DOHH2 (cell line): ENCODE measurements at regions not wholly inside any gene's neighbourhood (a gene's known extent, or its start where the extent isn't known, plus 50 kb on each side); places are given as distances from the start of the nearest gene placed in this dataset.

Experiments used
- H3F3A ChIP-seq: fragments of 200-600 bp; sonication (generic), shearing (Covaris generic); 2 replicates; pipeline ENCODE4 v1.6.0; 2016; ENCODE audit warnings: antibody characterized with exemption, mild to moderate bottlenecking; ENCODE audit not compliant: control insufficient read depth, insufficient read depth
- H3K27ac ChIP-seq: fragments of 200-600 bp; sonication (generic); 2 replicates; pipeline ENCODE4 v1.5.1; 2014; ENCODE audit warnings: low read depth, mild to moderate bottlenecking, low read length, moderate library complexity
- H3K27me3 ChIP-seq: fragments of 200-600 bp; sonication (generic); 2 replicates; pipeline ENCODE4 v1.6.1; 2014; ENCODE audit warnings: mild to moderate bottlenecking, low read length, mixed read lengths; ENCODE audit not compliant: control insufficient read depth
- H3K36me3 ChIP-seq: fragments of 200-600 bp; sonication (generic); 2 replicates; pipeline ENCODE4 v1.6.1; 2014; ENCODE audit warnings: mild to moderate bottlenecking, low read length, moderate library complexity, mixed read lengths; ENCODE audit not compliant: control insufficient read depth
- H3K4me1 ChIP-seq: fragments of 200-600 bp; sonication (generic); 2 replicates; pipeline ENCODE4 v1.6.1; 2014; ENCODE audit warnings: mild to moderate bottlenecking, low read length, mixed read lengths; ENCODE audit not compliant: control insufficient read depth
- H3K4me2 ChIP-seq: fragments of 200-600 bp; sonication (generic); 2 replicates; pipeline ENCODE4 v1.6.0; 2014; ENCODE audit warnings: mild to moderate bottlenecking, low read length, moderate library complexity
- H3K4me3 ChIP-seq: fragments of 200-600 bp; sonication (generic); 2 replicates; pipeline ENCODE4 v1.5.1; 2014; ENCODE audit warnings: mild to moderate bottlenecking, low read length, mixed read lengths
- H3K79me2 ChIP-seq: fragments of 200-600 bp; sonication (generic); 2 replicates; pipeline ENCODE4 v1.6.1; 2014; ENCODE audit warnings: mild to moderate bottlenecking, low read length, mixed read lengths; ENCODE audit not compliant: control insufficient read depth
- H3K9me2 ChIP-seq: fragments of 200-600 bp; sonication (generic); replicated peaks from 2 replicates; pipeline ENCODE4 v1.6.1; 2014; ENCODE audit warnings: mild to moderate bottlenecking, low read length, mixed read lengths; ENCODE audit not compliant: control insufficient read depth
- H3K9me3 ChIP-seq: fragments of 200-600 bp; sonication (generic); 2 replicates; pipeline ENCODE4 v1.6.1; 2014; ENCODE audit warnings: antibody characterized with exemption, low read length, mixed read lengths; ENCODE audit not compliant: control insufficient read depth, insufficient read depth
- H4K20me1 ChIP-seq: fragments of 200-600 bp; sonication (generic); 2 replicates; pipeline ENCODE4 v1.6.0; 2014; ENCODE audit warnings: low read depth, mild to moderate bottlenecking, antibody characterized with exemption, low read length, moderate library complexity; ENCODE audit not compliant: control insufficient read depth, insufficient read depth
- CTCF ChIP-seq: fragments of 200-600 bp; sonication (generic); IDR thresholded peaks from one replicate; pipeline ENCODE4 v1.5.1; 2014; ENCODE audit warnings: antibody characterized with exemption, mild to moderate bottlenecking, low read depth, low read length; ENCODE audit not compliant: poor library complexity, severe bottlenecking
- EZH2phosphoT487 ChIP-seq: fragments of 200-600 bp; sonication (generic); IDR thresholded peaks from 2 replicates; pipeline ENCODE4 v1.6.1; 2017; ENCODE audit warnings: borderline replicate concordance, mild to moderate bottlenecking, antibody characterized with exemption, low read length, moderate library complexity, mixed read lengths

DNA sequence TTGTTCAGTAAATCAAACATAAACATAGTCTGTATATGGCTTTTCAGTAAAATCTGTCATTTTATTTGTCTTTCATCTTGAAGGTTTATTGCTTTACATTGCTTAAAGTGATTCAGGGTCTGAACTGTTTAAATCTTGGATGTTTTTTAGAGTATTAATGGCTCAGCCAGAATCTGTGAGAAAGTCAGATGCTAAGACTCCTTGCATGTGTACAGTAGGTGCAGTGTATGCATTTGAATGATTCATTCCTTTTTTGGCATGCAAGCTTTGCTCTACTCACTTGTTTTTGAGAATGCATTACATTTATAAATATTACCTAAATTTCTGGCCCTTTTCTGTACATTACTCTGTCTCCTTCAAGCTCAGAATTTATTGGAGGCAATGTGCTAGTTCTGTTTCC, 271.0 kb upstream of the RIOK2 start:
- Histone ChIP-seq H3K79me2 (no peaks in the 10 kb centered on the region), H3K4me3 (no peak overlapping the region), H3K9me3 (no peaks in the 10 kb centered on the region), H3K27ac (no peak overlapping the region), H3K27me3 (no peaks in the 10 kb centered on the region), H3K4me1 (no peaks in the 10 kb centered on the region), H3K9me2 (no peaks in the 10 kb centered on the region), H3K4me2 (no peak overlapping the region), H4K20me1 (no peaks in the 10 kb centered on the region), H3K36me3 (no peaks in the 10 kb centered on the region), H3F3A (no peaks in the 10 kb centered on the region)
- no peak for TF ChIP-seq EZH2phosphoT487
- TF ChIP-seq CTCF = no peak

GRCh38 chr5:97455996-97456395, 272.9 kb upstream of the RIOK2 start:
- no peaks in the 10 kb centered on the region for H3K36me3 ChIP-seq
- H3K79me2 ChIP-seq = no peaks in the 10 kb centered on the region
- H3K9me2 ChIP-seq = no peaks in the 10 kb centered on the region
- no peaks in the 10 kb centered on the region for H4K20me1 ChIP-seq
- H3K4me2 ChIP-seq = no peak overlapping the region
- H3K27ac ChIP-seq = no peak overlapping the region
- H3K27me3 ChIP-seq = no peaks in the 10 kb centered on the region
- no peaks in the 10 kb centered on the region for H3K9me3 ChIP-seq
- TF ChIP-seq CTCF = no peak
- no peak for TF ChIP-seq EZH2phosphoT487
- H3F3A ChIP-seq = no peaks in the 10 kb centered on the region
- H3K4me1 ChIP-seq = no peaks in the 10 kb centered on the region
- no peak overlapping the region for H3K4me3 ChIP-seq

GRCh38 chr5:97458851-97459250, 275.8 kb upstream of the RIOK2 start:
- no peaks in the 10 kb centered on the region for H3K27me3 ChIP-seq
- H3K4me1 ChIP-seq = no peaks in the 10 kb centered on the region
- no peaks in the 10 kb centered on the region for H3K9me3 ChIP-seq
- no peak overlapping the region for H3K4me2 ChIP-seq
- no peaks in the 10 kb centered on the region for H3K9me2 ChIP-seq
- no peak overlapping the region for H3K4me3 ChIP-seq
- TF ChIP-seq CTCF (no peak), EZH2phosphoT487 (no peak)
- no peaks in the 10 kb centered on the region for H3K79me2 ChIP-seq
- H3K27ac ChIP-seq = no peak overlapping the region
- H3F3A ChIP-seq = no peaks in the 10 kb centered on the region
- no peaks in the 10 kb centered on the region for H3K36me3 ChIP-seq
- H4K20me1 ChIP-seq = no peaks in the 10 kb centered on the region

DNA sequence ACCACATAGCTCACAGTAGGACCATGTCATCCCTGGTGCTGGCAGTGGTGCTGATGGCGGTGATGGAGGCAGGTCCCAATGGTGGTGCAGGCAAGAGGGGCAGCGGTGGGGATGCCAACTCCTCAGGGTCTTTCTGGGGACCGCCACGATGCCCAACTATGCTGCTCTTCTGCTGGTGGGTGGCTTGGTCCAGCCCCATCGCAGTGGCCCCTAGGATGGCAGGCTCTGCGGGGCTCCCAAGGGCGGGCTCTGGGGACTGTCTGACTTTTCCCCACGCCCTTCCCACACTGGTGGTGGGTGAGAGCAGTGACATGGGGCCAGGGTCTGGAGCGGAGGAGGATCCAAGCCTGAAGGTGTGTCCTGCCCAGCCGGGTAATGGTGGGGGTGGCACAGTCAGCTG, 288.9 kb upstream of the RIOK2 start:
- no peaks in the 10 kb centered on the region for H4K20me1 ChIP-seq
- no peak overlapping the region for H3K4me2 ChIP-seq
- no peaks in the 10 kb centered on the region for H3K36me3 ChIP-seq
- no peaks in the 10 kb centered on the region for H3K9me2 ChIP-seq
- no peak overlapping the region for H3K27ac ChIP-seq
- no peak for TF ChIP-seq CTCF
- no peak for TF ChIP-seq EZH2phosphoT487
- no peaks in the 10 kb centered on the region for H3F3A ChIP-seq
- H3K4me1 ChIP-seq = no peaks in the 10 kb centered on the region
- H3K79me2 ChIP-seq = no peaks in the 10 kb centered on the region
- H3K9me3 ChIP-seq = peaks cover 3% of the 10 kb centered on the region; the same call in 1 of the 2 replicates
- no peaks in the 10 kb centered on the region; the same call in 1 of the 2 replicates for H3K27me3 ChIP-seq
- no peak overlapping the region for H3K4me3 ChIP-seq
